ENCODE measurements at regions not wholly inside any gene's neighbourhood (a gene's known extent, or its start where the extent isn't known, plus 50 kb on each side); places are given as distances from the start of the nearest gene placed in this dataset.

- DNase-seq (ENCODE audit: low read depth) = no peak
Observed at GRCh38 chr10:4733150-4733842, 92.7 kb upstream of the AKR1E2 start.

DNA sequence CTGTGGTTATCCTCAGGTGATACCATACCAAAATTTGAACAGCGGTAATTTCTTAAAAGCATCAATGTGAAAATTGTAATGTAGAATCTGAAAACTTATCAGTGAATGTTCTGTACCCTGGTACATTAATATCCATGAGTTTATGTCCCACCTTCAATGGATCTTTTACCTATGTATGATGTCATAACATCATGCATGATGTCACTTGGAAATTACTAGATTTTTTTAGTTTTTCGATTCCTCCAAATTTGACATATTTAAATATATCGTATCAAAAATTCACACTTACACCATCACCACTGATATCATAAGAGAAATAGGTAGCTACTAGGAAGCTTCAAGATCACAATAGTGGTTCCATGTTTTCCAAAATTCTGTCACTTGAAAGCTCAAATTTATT lies 95.0 kb upstream of the AKR1E2 start:
- no peak for DNase-seq (ENCODE audit: low read depth)

GRCh38 chr10:4725917-4726606 lies 99.9 kb upstream of the AKR1E2 start:
- DNase-seq (ENCODE audit: low read depth) = peak; percentile 46

DNA sequence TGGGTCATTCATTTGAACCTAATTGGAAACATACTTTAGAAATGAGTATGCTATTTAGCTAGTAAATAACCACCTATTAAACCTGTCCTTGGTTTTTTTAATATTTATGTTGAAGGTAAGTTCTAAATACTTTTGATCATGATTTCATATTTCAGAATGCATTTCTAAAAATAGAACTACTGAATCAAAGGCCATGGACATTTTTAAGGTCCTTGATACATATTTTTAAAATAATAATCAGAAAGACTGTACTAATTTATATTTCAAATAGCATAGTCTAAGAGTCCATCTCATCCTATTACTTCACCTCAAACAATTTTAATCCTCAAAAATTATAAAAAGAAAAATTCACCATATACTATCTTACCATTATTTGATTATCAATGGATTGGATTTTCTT lies 102.1 kb upstream of the AKR1E2 start:
- DNase-seq (ENCODE audit: low read depth) = no peak

GRCh38 chr10:4721999-4722753 lies 103.8 kb upstream of the AKR1E2 start:
- peak; percentile 73 for DNase-seq (ENCODE audit: low read depth)

- no peak for DNase-seq (ENCODE audit: low read depth)
Observed at GRCh38 chr10:4720463-4720862, 105.5 kb upstream of the AKR1E2 start.

DNA sequence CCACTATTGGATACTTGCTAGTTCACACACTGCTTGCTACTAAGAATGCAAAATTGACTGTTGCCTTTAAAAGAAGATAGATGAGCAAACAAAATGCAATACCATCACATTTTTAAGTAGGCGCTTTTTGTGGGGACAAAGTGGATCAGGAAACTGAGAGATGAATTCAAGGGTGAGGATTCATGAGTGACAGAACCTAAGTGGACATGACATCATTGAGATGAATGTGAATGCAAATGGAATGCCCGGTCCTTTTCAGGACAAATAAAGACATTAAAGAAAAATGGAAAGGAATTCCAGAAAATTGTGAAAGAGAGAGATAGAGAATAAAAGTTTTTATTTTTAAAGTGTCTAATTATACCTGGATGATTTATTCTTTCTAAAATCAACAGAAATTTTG lies 106.3 kb upstream of the AKR1E2 start:
- no peak for DNase-seq (ENCODE audit: low read depth)

GRCh38 chr10:4719036-4719435 lies 107.0 kb upstream of the AKR1E2 start:
- no peak for DNase-seq (ENCODE audit: low read depth)

DNA sequence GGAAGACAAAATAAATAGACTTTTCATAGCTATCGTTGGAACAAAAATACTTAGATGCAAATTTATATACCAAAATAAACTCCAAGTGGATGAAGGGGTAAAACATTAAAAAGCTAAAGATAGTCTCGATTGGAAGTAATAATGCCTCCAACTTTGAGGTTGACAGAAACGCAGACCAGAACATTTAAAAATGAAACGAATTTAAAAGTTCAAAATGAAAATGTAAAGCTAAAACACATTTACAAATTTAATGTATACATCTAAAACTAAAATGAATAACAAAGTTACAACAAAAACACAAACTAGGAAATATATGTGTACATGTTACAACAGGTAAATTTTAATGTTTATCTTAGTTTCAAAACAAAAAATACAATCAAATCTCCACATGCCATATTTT lies 107.5 kb upstream of the AKR1E2 start:
- DNase-seq (ENCODE audit: low read depth) = no peak

DNA sequence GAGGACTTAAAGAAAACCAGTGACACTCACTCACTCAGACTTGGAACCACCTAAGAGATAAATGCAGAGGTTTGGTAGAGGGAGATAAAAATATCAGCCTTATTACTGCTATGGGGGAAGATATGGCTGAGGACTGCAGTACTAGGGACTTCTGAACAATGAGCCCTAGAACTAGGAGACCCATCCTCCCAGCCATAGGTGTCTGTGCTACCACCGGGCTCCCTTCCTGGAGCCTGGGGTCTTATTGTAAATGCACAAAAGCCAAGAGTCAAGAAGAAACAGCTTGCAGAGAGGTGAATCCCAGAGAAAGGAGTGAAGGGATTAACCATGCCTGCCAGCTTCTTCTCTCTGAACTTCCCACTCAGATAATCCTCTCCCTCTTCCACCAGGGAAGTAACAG lies 108.3 kb upstream of the AKR1E2 start:
- no peak for DNase-seq (ENCODE audit: low read depth)

DNA sequence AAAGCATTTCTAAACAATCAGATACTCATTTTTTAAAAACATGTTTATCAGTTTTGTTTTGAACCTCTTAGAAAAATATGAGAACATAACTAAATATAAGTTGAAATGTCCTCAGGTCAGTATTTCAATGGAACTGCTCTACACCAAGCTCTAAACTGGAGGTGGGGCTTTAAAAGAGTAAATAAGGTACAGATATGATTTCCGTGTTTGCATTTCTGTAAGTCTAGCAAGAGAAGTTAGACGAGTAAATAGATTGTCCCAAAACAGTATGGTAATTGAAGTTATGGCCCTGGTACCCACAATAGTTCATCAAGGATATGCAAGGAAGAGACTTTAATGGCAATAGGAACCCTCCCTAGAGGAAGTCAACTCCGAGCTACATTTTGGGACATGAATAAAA lies 115.1 kb upstream of the AKR1E2 start:
- DNase-seq (ENCODE audit: low read depth) = no peak

DNA sequence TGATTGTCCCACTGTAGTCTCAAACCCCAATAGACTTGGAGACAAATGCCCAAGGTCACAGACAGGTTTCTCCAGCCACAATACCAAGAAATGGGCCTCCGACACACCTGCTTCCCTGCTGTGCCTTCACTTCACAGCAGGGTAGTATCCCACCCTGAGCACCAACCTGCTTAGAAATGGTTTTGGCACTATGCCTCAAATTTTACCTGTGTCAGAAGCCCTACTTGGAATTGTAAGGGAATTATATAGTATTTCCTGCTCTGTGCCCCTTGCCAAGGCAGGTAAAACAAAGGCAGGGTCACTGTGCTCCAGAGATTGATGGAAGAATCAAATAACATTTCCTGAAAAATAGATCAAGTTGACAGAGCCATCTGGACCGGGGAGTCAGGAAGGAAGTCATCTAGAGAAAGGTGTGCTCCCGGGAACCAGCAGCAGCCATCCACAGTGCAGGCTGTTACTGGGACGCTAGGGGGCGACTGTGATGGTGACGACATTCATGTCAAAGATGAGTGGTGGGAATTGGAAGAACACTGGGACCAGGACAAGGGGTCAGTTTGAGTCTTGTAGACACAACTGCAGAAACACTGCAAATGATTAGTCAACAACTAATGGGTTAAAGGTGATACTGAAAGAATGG lies 117.8 kb upstream of the AKR1E2 start:
- no peak for DNase-seq (ENCODE audit: low read depth)

DNA sequence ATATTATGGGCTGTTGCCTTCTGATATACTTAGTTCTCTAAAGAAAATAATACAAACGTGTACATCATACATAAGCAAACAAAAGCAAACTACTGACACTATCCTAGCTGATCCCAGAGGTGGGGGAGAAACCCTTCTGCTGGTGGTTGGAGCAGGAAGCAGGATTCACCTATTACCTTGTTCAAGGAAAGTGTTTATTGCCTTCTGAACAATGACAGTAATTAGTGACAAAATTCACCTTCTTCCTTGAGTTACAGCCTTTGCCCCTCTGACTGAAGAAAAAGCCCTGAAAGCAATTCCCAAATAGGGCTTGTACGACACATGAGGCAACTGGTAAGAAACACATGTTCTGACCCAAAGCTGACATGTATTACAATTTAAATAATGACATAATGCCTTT lies 118.8 kb upstream of the AKR1E2 start:
- no peak for DNase-seq (ENCODE audit: low read depth)

GRCh38 chr10:4704034-4704545 lies 121.9 kb upstream of the AKR1E2 start:
- DNase-seq (ENCODE audit: low read depth) = peak; percentile 75

DNA sequence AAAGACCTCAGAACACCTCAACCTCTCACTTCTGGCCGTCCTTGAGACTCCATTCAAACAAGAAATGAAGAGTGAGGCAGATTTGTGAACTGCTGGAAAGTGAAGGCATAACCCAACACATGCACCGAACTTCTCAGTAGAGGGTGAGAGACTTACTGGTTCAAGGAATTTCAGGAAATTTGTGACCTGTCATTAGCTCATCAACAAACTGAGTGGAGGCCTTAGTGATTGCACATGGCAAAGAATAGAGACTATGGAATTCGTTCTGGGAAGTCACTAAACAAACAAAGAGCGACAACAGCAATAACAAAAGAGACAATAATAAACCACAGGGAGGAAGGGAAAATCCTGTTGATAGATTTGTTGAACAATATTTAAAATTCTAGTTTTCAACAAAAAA lies 125.0 kb upstream of the AKR1E2 start:
- DNase-seq (ENCODE audit: low read depth) = no peak

DNA sequence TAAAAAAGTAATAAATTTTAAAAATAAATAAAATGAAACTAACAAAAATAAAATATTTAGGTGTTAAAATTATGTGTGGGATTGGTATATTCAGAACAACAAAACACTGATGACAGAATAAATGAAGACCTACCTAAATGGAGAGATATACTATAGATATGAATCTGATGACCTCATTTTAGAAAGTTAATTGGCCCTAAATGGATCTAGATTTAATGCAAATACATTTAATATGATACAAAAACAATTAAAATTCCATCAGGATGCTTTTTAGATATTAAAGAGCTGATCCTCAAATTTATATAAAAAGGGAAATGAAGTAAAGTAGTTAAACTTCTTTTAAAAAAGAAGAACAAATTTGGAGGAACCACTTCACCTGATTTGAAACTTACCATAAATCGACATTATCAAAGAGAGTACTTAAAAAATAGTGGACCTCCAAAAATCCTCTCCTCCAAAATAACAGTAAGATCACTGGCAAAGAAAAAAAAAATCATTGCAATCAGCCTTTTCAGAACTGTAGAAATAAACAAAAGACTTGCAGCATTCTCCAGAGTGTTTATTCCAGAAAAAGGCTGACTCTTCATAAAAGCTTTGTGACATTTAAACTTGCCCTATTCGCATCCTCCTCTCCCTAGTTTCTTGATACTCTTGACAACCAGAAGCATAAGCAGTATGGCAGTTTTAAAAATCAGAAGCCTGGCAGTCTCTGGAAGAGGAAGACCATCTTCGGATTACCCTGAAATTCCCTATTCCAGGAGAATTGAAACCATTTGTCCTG lies 125.9 kb upstream of the AKR1E2 start:
- DNase-seq (ENCODE audit: low read depth) = no peak

- DNase-seq (ENCODE audit: low read depth) = no peak
Observed at GRCh38 chr10:4698075-4698474, 127.9 kb upstream of the AKR1E2 start.

DNA sequence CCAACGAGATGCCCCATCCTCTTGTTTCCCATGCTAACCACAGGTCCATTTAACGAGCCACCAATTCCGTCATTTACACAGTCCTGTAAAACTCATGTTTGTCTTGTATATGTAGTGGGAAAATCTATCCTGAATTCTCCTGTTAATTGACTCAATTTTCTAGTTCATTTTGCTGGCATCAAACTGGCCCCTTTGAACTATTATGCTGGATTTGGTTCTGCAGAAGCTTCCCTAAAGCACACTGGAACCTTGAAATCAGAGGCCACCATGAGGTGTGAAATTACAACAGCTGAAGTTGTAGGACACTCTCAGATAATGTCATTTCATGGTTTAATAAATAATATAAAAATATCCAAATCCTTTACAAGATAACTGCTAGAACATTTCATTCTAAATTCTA lies 129.8 kb upstream of the AKR1E2 start:
- DNase-seq (ENCODE audit: low read depth) = no peak

GRCh38 chr10:4693967-4694366 lies 132.0 kb upstream of the AKR1E2 start:
- no peak for DNase-seq (ENCODE audit: low read depth)

DNA sequence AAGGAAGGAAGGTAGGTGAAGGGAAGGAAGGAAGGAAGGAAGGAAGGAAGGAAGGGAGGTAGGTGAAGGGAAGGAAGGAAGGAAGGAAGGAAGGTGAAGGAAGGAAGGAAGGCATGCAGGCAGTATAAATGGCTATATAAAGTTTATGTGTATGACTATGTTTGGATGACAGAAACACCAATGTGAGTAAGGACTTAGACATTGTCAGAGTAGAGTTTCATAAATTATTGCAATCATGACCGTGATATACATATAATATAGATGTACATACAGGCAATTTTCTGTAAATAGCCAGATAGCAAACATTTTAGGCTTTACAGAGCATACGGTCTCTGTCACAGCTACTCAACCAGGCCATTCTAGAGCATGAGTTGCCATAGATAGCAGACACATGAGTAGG lies 133.8 kb upstream of the AKR1E2 start:
- DNase-seq (ENCODE audit: low read depth) = no peak

DNA sequence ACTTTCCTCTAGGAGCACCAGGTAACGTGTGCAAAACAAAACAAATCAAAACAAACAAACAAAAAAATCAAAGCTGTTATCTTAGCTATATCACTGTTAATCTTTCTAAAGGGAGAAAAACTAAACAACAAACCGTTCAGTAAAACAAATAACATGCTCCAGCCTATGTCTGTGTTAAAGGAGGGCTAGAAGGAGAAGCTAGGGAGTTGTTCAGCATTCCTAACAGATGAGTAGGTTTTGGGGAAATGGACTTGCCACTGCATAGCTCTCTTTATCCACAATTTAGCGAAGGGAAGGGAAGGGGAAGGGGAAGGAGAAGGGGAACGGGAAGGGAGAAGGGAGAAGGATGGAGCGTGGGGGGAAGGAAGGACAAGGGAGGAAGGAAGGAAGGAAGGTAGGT lies 134.2 kb upstream of the AKR1E2 start:
- DNase-seq (ENCODE audit: low read depth) = no peak

DNA sequence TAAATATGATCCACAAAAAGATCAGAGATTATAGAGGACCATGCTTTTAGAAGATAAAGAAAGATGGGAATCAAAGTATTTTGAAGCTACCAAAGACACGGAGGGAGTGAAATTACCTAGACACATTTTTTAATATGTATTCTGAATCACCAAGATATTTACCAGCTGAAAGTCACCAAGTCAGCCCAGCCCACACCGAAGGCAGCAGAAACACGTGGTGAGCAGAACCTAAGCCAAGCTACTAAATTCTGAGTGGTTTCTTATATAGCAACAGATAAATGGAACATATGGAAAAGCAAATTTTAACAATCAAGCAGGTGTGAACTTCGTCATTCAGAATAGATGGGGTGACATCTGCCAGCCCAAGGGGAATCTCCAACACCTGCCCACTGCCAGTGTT lies 134.7 kb upstream of the AKR1E2 start:
- DNase-seq (ENCODE audit: low read depth) = no peak

Data from GM04504 (cell line).